GM19372 (cell line): ENCODE measurements at regions not wholly inside any gene's neighbourhood (a gene's known extent, or its start where the extent isn't known, plus 50 kb on each side); places are given as distances from the start of the nearest gene placed in this dataset.

ENCODE experiments used
- ATAC-seq: cut with Tn5 transposase; IDR thresholded peaks from one replicate; pipeline ENCODE4 v1.9.1; 2021; ENCODE audit warnings: mild to moderate bottlenecking, low read depth, moderate library complexity; ENCODE audit not compliant: unreplicated experiment

DNA sequence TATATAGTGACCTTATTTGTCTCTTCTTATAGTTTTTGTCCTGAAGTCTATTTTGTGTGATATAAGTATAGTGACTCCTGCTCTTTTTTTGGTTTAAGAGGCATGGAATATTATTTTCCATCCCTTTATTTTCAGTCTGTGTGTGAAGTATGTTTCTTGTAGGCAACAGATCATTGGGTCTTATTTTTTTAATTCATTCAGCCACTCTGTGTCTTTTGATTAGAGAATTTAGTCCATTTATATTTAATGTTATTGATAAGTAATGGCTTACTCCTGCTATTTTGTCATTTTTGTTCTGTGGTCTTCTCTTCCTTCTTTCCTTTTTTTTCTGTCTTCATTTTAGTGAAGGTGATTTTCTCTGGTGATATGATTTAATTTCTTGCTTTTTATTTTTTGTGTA is 51.4 kb upstream of the TOP1 start:
- ATAC-seq, result no peak

DNA sequence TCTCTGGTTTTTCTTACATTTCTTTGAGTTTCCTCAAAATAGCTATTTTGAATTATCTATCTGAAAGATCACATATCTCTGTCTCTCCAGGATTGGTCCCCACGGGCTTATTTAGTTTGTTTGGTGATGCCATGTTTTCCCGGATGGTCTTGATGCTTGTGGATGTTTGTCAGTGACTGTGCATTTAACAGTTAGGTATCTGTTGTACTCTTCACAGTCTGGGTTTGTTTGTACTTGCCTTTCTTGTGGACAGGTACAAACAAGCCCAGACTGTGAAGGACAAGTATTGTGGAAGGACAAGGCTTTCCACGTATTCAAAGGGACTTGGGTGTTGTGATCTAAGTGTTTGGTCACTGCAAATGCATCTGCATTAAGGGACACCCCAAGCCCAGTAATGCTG is 49.9 kb upstream of the TOP1 start:
- ATAC-seq, result no peak
